HG02678 (cell line): ENCODE measurements at regions not wholly inside any gene's neighbourhood (a gene's known extent, or its start where the extent isn't known, plus 50 kb on each side); places are given as distances from the start of the nearest gene placed in this dataset.
"Not testable (repeated sequence)": the region's sequence is repeated elsewhere in the genome, so short reads cannot be mapped to it uniquely, and the experiment has no call there.

Experiments
- ATAC-seq: cut with Tn5 transposase; IDR thresholded peaks from one replicate; pipeline ENCODE4 v1.9.1; 2021; ENCODE audit warnings: mild to moderate bottlenecking, moderate library complexity; ENCODE audit not compliant: unreplicated experiment

GRCh38 chr2:144936442-144936841 lies 416.5 kb upstream of the ZEB2 start:
- no peak for ATAC-seq

GRCh38 chr2:144935736-144936135 lies 415.8 kb upstream of the ZEB2 start:
- no peak for ATAC-seq

- no peak for ATAC-seq
Measured at GRCh38 chr2:144935191-144935590, 415.3 kb upstream of the ZEB2 start.

GRCh38 chr2:144931960-144932359 lies 412.0 kb upstream of the ZEB2 start:
- no peak for ATAC-seq

- no peak for ATAC-seq
Measured at GRCh38 chr2:144931480-144931879, 411.6 kb upstream of the ZEB2 start.

GRCh38 chr2:144927429-144927828 lies 407.5 kb upstream of the ZEB2 start:
- no peak for ATAC-seq

GRCh38 chr2:144925886-144926285 lies 406.0 kb upstream of the ZEB2 start:
- no peak for ATAC-seq

GRCh38 chr2:144924827-144925226 lies 404.9 kb upstream of the ZEB2 start:
- no peak for ATAC-seq

GRCh38 chr2:144922519-144922918 lies 402.6 kb upstream of the ZEB2 start:
- no peak for ATAC-seq

- ATAC-seq: no peak
Measured at GRCh38 chr2:144920755-144921530, 401.0 kb upstream of the ZEB2 start.

- ATAC-seq: no peak
Measured at GRCh38 chr2:144914622-144915318, 394.9 kb upstream of the ZEB2 start.

GRCh38 chr2:144914113-144914512 lies 394.2 kb upstream of the ZEB2 start:
- no peak for ATAC-seq

- no peak for ATAC-seq
Measured at GRCh38 chr2:144912206-144912605, 392.3 kb upstream of the ZEB2 start.

GRCh38 chr2:144905956-144906355 lies 386.0 kb upstream of the ZEB2 start:
- ATAC-seq: no peak

GRCh38 chr2:144904612-144905011 lies 384.7 kb upstream of the ZEB2 start:
- no peak for ATAC-seq

- not testable (repeated sequence) for ATAC-seq
Measured at GRCh38 chr2:144903045-144903444, 383.1 kb upstream of the ZEB2 start.

GRCh38 chr2:144901386-144901785 lies 381.5 kb upstream of the ZEB2 start:
- ATAC-seq: not testable (repeated sequence)

GRCh38 chr2:144896341-144896740 lies 376.4 kb upstream of the ZEB2 start:
- ATAC-seq: no peak

- ATAC-seq: no peak
Measured at GRCh38 chr2:144894612-144895599, 375.0 kb upstream of the ZEB2 start.

GRCh38 chr2:144893464-144893863 lies 373.5 kb upstream of the ZEB2 start:
- no peak for ATAC-seq

- ATAC-seq: no peak
Measured at GRCh38 chr2:144890828-144891227, 370.9 kb upstream of the ZEB2 start.
